GM20000 (cell line): ENCODE measurements at regions not wholly inside any gene's neighbourhood (a gene's known extent, or its start where the extent isn't known, plus 50 kb on each side); places are given as distances from the start of the nearest gene placed in this dataset.

Experiments
- DNase-seq: peaks from one replicate; pipeline ENCODE4 v3.0.0; 2012; ENCODE audit warnings: low spot score
- CTCF ChIP-seq: IDR thresholded peaks from 2 replicates; pipeline ENCODE4 v1.5.1; 2012; ENCODE audit warnings: mild to moderate bottlenecking, control low read depth; ENCODE audit errors: extremely low read depth, missing control alignments

DNA sequence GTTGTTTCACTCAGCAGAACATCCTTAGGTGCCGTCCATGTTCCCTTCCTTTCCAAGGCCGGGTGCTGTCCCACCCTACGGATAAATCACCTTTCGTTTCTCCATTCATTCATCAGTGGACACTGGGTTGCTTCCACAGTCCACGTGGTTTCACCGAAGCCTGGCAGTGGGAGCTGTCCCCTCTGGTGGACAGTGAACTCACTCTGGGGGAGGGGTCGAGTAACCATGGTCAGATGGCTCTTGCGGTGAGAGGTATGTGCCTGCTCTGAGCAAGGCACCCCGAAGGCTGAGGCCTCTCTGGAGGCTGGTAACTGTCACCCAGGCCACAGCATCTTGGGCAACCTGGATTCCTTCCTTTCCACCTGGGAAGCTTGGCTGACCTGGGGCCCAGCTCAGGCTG is 61.5 kb upstream of the TWIST2 start:
- TF ChIP-seq CTCF = no peak
- DNase-seq = no peak

- no peak for TF ChIP-seq CTCF
- DNase-seq = no peak
Observed at GRCh38 chr2:238786792-238787490, 60.9 kb upstream of the TWIST2 start.

GRCh38 chr2:238787501-238787900 is 60.4 kb upstream of the TWIST2 start:
- DNase-seq = no peak
- no peak for TF ChIP-seq CTCF

- no peak for TF ChIP-seq CTCF
- no peak for DNase-seq
Observed at GRCh38 chr2:238789317-238789806, 58.5 kb upstream of the TWIST2 start.

- DNase-seq = no peak
- TF ChIP-seq CTCF = no peak
Observed at GRCh38 chr2:238790126-238790832, 57.6 kb upstream of the TWIST2 start.

- no peak for TF ChIP-seq CTCF
- DNase-seq = no peak
Observed at GRCh38 chr2:238790833-238791230, 57.1 kb upstream of the TWIST2 start.

GRCh38 chr2:238791354-238791753 is 56.5 kb upstream of the TWIST2 start:
- TF ChIP-seq CTCF = no peak
- no peak for DNase-seq
